ENCODE measurements at regions not wholly inside any gene's neighbourhood (a gene's known extent, or its start where the extent isn't known, plus 50 kb on each side); places are given as distances from the start of the nearest gene placed in this dataset.

DNA sequence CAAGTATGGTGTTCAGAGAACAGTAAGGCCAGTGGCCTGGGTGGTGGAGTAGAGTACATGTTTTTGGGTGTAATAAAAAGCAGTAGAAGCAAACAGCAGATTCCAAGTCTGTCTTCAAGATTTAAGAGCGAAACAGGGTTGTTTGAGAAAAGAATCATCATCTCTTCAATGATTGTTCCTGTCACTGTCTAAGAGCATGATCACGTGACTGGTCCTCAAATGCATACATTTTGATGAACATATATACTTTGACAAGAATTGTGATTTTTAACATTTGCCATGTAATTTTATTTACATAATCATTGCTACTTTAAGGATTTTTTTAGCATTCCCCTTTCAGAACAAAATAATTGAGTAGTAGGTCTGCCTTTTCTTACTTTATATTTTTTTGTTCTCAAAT is 252.6 kb upstream of the GPR101 start:
- TF ChIP-seq CTCF (IDR thresholded peaks at IDR 0.05) = no peak
- TF ChIP-seq POLR2A (IDR thresholded peaks at IDR 0.05) = no peak

Data from Peyer's patch (tissue), 4 donors.